22Rv1 (cell line): ENCODE measurements at regions not wholly inside any gene's neighbourhood (a gene's known extent, or its start where the extent isn't known, plus 50 kb on each side); places are given as distances from the start of the nearest gene placed in this dataset.

Experiments
- ZFX ChIP-seq: fragments of 450-650 bp; IDR thresholded peaks from 2 replicates; pipeline ENCODE4 v1.6.1; 2017; ENCODE audit warnings: antibody characterized with exemption, borderline replicate concordance
- TF ChIP-seq, protein P1 (sequence below): fragments of 450-650 bp; IDR thresholded peaks from 2 replicates; pipeline ENCODE4 v1.5.1; 2017; ENCODE audit warnings: mild to moderate bottlenecking

DNA sequence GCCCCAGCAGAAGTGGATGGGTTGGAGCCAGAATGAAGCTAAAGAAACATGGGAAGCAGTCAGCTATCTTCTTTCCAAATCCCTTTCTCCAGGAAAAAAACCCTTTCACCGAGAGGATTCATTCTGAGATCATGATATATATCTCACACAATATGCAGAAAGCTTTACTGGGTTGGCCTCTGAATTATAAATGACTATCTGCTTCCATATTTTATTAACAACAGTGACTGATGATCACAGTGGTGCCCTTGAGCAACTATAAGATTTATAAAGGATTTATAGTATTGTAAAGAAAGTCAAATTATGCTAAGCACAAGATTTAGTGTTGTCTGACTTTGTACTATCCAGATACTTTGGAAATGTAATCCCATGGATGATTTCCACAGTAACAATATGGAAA, 180.3 kb downstream of the KCNE4 start:
- TF ChIP-seq, protein P1, sequence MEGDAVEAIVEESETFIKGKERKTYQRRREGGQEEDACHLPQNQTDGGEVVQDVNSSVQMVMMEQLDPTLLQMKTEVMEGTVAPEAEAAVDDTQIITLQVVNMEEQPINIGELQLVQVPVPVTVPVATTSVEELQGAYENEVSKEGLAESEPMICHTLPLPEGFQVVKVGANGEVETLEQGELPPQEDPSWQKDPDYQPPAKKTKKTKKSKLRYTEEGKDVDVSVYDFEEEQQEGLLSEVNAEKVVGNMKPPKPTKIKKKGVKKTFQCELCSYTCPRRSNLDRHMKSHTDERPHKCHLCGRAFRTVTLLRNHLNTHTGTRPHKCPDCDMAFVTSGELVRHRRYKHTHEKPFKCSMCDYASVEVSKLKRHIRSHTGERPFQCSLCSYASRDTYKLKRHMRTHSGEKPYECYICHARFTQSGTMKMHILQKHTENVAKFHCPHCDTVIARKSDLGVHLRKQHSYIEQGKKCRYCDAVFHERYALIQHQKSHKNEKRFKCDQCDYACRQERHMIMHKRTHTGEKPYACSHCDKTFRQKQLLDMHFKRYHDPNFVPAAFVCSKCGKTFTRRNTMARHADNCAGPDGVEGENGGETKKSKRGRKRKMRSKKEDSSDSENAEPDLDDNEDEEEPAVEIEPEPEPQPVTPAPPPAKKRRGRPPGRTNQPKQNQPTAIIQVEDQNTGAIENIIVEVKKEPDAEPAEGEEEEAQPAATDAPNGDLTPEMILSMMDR: no peak
- TF ChIP-seq ZFX: no peak
